ENCODE measurements at regions not wholly inside any gene's neighbourhood (a gene's known extent, or its start where the extent isn't known, plus 50 kb on each side); places are given as distances from the start of the nearest gene placed in this dataset.

GRCh38 chr7:68911754-68912153 lies 686.5 kb upstream of the AUTS2 start:
- no peak overlapping the region for H3K4me3 Mint-ChIP-seq
- ChIA-PET CTCF (ENCODE audit: partially characterized antibody) (no interaction called here), POLR2A (ENCODE audit: partially characterized antibody) (no interaction called here)
- Histone ChIP-seq H3K27ac (ENCODE audit: low read depth, low read length) (no peak overlapping the region), H3K27me3 (ENCODE audit: insufficient read depth, low read length) (no peaks in the 10 kb centered on the region), H3K9me3 (ENCODE audit: control insufficient read depth in 1 of 2, low read length in 2 of 2) (no peaks in the 10 kb centered on the region), H3K36me3 (ENCODE audit: insufficient read depth, low read length) (no peaks in the 10 kb centered on the region), H3K4me3 (ENCODE audit: low read length in 2 of 2) (no peak overlapping the region), H3K4me1 (ENCODE audit: insufficient read depth, low read length) (no peaks in the 10 kb centered on the region)
- H3K4me1 Mint-ChIP-seq = no peaks in the 10 kb centered on the region
- no peak overlapping the region for H3K27ac Mint-ChIP-seq
- H3K36me3 Mint-ChIP-seq = no peaks in the 10 kb centered on the region
- DNase-seq = no peak
- intact Hi-C loops (cut with micrococcal nuclease) = no loop called here
- H3K27me3 Mint-ChIP-seq = no peaks in the 10 kb centered on the region
- H3K9me3 Mint-ChIP-seq = peaks cover 3 to 29% (median 14%) of the 10 kb centered on the region in 8 donors

DNA sequence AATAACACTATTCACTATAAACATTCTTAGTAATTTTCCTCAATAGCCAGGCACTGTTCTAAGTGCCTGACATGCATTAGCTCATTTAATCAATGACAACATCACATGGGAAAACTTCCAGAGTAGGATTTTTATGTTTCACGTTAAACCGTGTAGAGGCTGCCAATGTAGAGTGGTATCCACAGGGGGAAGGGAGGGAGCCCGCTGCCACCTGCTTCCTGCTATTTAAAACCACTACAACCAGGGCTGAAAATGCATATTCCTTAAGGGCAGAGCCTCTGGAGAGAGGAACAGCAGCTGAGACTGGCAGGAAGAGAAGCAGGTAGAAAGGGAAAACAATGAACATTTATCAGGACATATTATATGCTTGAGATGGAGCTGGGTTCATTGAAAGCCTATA lies 684.3 kb upstream of the AUTS2 start:
- Histone ChIP-seq H3K4me1 (ENCODE audit: insufficient read depth, low read length) (no peaks in the 10 kb centered on the region), H3K4me3 (ENCODE audit: low read length in 2 of 2) (no peak overlapping the region), H3K9me3 (ENCODE audit: control insufficient read depth in 1 of 2, low read length in 2 of 2) (no peaks in the 10 kb centered on the region), H3K27me3 (ENCODE audit: insufficient read depth, low read length) (no peaks in the 10 kb centered on the region), H3K36me3 (ENCODE audit: insufficient read depth, low read length) (no peaks in the 10 kb centered on the region), H3K27ac (ENCODE audit: low read depth, low read length) (no peak overlapping the region)
- DNase-seq = no peak
- intact Hi-C loops (cut with micrococcal nuclease) = no loop called here
- H3K4me1 Mint-ChIP-seq = no peaks in the 10 kb centered on the region
- CTCF ChIA-PET (ENCODE audit: partially characterized antibody) = no interaction called here
- POLR2A ChIA-PET (ENCODE audit: partially characterized antibody) = no interaction called here
- no peaks in the 10 kb centered on the region for H3K27me3 Mint-ChIP-seq
- H3K36me3 Mint-ChIP-seq = no peaks in the 10 kb centered on the region
- no peak overlapping the region for H3K4me3 Mint-ChIP-seq
- H3K9me3 Mint-ChIP-seq = peaks cover 3 to 33% (median 13%) of the 10 kb centered on the region in 8 donors
- no peak overlapping the region for H3K27ac Mint-ChIP-seq

DNA sequence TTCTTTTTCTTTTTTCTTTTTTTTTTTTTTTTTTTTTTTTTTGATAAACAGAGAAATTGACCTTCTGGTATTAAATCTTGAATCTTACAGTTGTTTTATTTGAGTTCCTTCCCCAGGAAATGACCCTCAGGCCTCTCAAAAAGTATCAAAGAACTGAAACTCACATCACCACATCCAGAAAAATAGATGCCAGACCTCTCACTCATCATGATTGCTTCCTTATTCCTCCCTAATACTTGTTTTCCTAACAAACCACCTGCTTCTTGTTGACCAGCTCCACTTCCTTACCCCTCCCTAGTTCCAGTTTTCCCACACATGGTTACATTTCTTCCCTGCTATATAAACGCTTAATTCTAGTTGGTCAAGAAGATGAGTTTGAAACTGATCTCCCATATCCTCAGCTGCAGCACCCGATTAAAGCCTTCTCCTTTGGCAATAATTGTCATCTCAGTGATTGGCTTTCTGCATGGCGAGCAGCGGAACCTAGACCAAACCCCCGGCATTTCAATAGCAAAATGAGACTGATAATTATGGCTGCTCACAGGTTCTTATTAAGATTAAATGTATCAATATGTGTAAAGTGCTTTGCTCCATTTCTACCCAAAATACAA lies 681.1 kb upstream of the AUTS2 start:
- H3K27me3 Mint-ChIP-seq = no peaks in the 10 kb centered on the region
- no peak for DNase-seq
- no peaks in the 10 kb centered on the region for H3K36me3 Mint-ChIP-seq
- POLR2A ChIA-PET (ENCODE audit: partially characterized antibody) = no interaction called here
- Histone ChIP-seq H3K36me3 (ENCODE audit: insufficient read depth, low read length) (no peaks in the 10 kb centered on the region), H3K4me1 (ENCODE audit: insufficient read depth, low read length) (no peaks in the 10 kb centered on the region), H3K4me3 (ENCODE audit: low read length in 2 of 2) (no peak overlapping the region), H3K9me3 (ENCODE audit: control insufficient read depth in 1 of 2, low read length in 2 of 2) (no peaks in the 10 kb centered on the region), H3K27me3 (ENCODE audit: insufficient read depth, low read length) (no peaks in the 10 kb centered on the region), H3K27ac (ENCODE audit: low read depth, low read length) (no peak overlapping the region)
- peaks cover 3 to 41% (median 18%) of the 10 kb centered on the region in 8 donors for H3K9me3 Mint-ChIP-seq
- intact Hi-C loops (cut with micrococcal nuclease) = no loop called here
- no peak overlapping the region for H3K27ac Mint-ChIP-seq
- H3K4me3 Mint-ChIP-seq = no peak overlapping the region
- CTCF ChIA-PET (ENCODE audit: partially characterized antibody) = no interaction called here
- H3K4me1 Mint-ChIP-seq = no peaks in the 10 kb centered on the region

- no peaks in the 10 kb centered on the region for H3K4me1 ChIP-seq (ENCODE audit: insufficient read depth, low read length)
- H3K4me3 ChIP-seq (ENCODE audit: low read length in 2 of 2) = no peak overlapping the region
- no peaks in the 10 kb centered on the region for H3K27me3 ChIP-seq (ENCODE audit: insufficient read depth, low read length)
- CTCF ChIA-PET (ENCODE audit: partially characterized antibody) = no interaction called here
- intact Hi-C loops (cut with micrococcal nuclease) = no loop called here
- Mint-ChIP-seq H3K27ac (no peak overlapping the region), H3K9me3 (peaks cover 7 to 41% (median 19%) of the 10 kb centered on the region in 8 donors), H3K27me3 (no peaks in the 10 kb centered on the region), H3K36me3 (peaks cover 0 to 2% of the 10 kb centered on the region in 2 donors), H3K4me1 (no peaks in the 10 kb centered on the region), H3K4me3 (no peak overlapping the region)
- H3K27ac ChIP-seq (ENCODE audit: low read depth, low read length) = no peak overlapping the region
- H3K9me3 ChIP-seq (ENCODE audit: control insufficient read depth in 1 of 2, low read length in 2 of 2) = peaks cover 0 to 3% of the 10 kb centered on the region in 2 donors
- no peaks in the 10 kb centered on the region for H3K36me3 ChIP-seq (ENCODE audit: insufficient read depth, low read length)
- POLR2A ChIA-PET (ENCODE audit: partially characterized antibody) = no interaction called here
- DNase-seq = no peak
Observed at GRCh38 chr7:68918621-68919020, 679.7 kb upstream of the AUTS2 start.

GRCh38 chr7:68922850-68923249 lies 675.4 kb upstream of the AUTS2 start:
- Histone ChIP-seq H3K36me3 (ENCODE audit: insufficient read depth, low read length) (no peaks in the 10 kb centered on the region), H3K4me1 (ENCODE audit: insufficient read depth, low read length) (no peaks in the 10 kb centered on the region), H3K9me3 (ENCODE audit: control insufficient read depth in 1 of 2, low read length in 2 of 2) (peaks cover 0 to 3% of the 10 kb centered on the region in 2 donors), H3K4me3 (ENCODE audit: low read length in 2 of 2) (no peak overlapping the region), H3K27me3 (ENCODE audit: insufficient read depth, low read length) (no peaks in the 10 kb centered on the region), H3K27ac (ENCODE audit: low read depth, low read length) (no peak overlapping the region)
- Mint-ChIP-seq H3K4me3 (no peak overlapping the region), H3K36me3 (peaks cover 0 to 2% of the 10 kb centered on the region in 2 donors), H3K4me1 (no peaks in the 10 kb centered on the region), H3K9me3 (peaks cover 7 to 34% (median 24%) of the 10 kb centered on the region in 8 donors), H3K27me3 (no peaks in the 10 kb centered on the region), H3K27ac (no peak overlapping the region)
- DNase-seq = no peak
- ChIA-PET CTCF (ENCODE audit: partially characterized antibody) (no interaction called here), POLR2A (ENCODE audit: partially characterized antibody) (no interaction called here)
- intact Hi-C loops (cut with micrococcal nuclease) = no loop called here

GRCh38 chr7:68925241-68925640 lies 673.0 kb upstream of the AUTS2 start:
- no peak overlapping the region for H3K27ac ChIP-seq (ENCODE audit: low read depth, low read length)
- H3K27me3 ChIP-seq (ENCODE audit: insufficient read depth, low read length) = no peaks in the 10 kb centered on the region
- DNase-seq = no peak
- peaks cover 0 to 3% of the 10 kb centered on the region in 2 donors for H3K9me3 ChIP-seq (ENCODE audit: control insufficient read depth in 1 of 2, low read length in 2 of 2)
- Mint-ChIP-seq H3K27ac (no peak overlapping the region), H3K4me3 (no peak overlapping the region), H3K4me1 (no peaks in the 10 kb centered on the region), H3K36me3 (peaks cover 0 to 2% of the 10 kb centered on the region in 2 donors), H3K27me3 (no peaks in the 10 kb centered on the region), H3K9me3 (peaks cover 8 to 34% (median 20%) of the 10 kb centered on the region in 8 donors)
- intact Hi-C loops (cut with micrococcal nuclease) = no loop called here
- H3K36me3 ChIP-seq (ENCODE audit: insufficient read depth, low read length) = no peaks in the 10 kb centered on the region
- no peaks in the 10 kb centered on the region for H3K4me1 ChIP-seq (ENCODE audit: insufficient read depth, low read length)
- H3K4me3 ChIP-seq (ENCODE audit: low read length in 2 of 2) = no peak overlapping the region
- POLR2A ChIA-PET (ENCODE audit: partially characterized antibody) = no interaction called here
- CTCF ChIA-PET (ENCODE audit: partially characterized antibody) = no interaction called here

DNA sequence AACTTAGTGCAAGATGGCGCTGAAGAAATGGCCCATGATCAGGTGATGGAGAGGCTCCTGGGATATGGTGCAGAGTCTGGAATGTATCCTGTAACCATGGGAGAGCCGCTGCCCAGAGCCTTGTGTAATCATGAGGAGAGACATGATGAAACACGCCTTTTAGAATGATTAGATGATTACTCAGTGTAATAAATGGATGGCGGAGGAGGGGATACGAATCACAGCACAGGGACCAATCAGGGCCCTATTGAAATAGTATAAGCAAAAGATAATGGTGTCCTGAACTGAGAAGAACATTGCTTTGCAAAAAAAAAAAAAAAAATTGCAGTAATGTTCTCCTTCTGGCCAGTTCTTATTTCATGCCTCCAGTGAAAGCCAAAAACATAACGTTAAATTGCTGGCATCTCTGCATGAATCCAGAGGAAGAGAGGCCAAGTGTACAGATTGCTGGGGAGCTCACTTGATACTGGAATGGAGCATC lies 668.5 kb upstream of the AUTS2 start:
- no peak overlapping the region for H3K4me3 ChIP-seq (ENCODE audit: low read length in 2 of 2)
- CTCF ChIA-PET (ENCODE audit: partially characterized antibody) = no interaction called here
- H3K36me3 Mint-ChIP-seq = peaks cover 0 to 3% of the 10 kb centered on the region in 2 donors
- H3K27ac Mint-ChIP-seq = no peak overlapping the region
- no peak for DNase-seq
- no peaks in the 10 kb centered on the region for H3K4me1 ChIP-seq (ENCODE audit: insufficient read depth, low read length)
- peaks cover 9 to 40% (median 16%) of the 10 kb centered on the region in 8 donors for H3K9me3 Mint-ChIP-seq
- H3K36me3 ChIP-seq (ENCODE audit: insufficient read depth, low read length) = no peaks in the 10 kb centered on the region
- POLR2A ChIA-PET (ENCODE audit: partially characterized antibody) = no interaction called here
- no peaks in the 10 kb centered on the region for H3K27me3 Mint-ChIP-seq
- no peaks in the 10 kb centered on the region for H3K9me3 ChIP-seq (ENCODE audit: control insufficient read depth in 1 of 2, low read length in 2 of 2)
- H3K4me3 Mint-ChIP-seq = no peak overlapping the region
- H3K4me1 Mint-ChIP-seq = no peaks in the 10 kb centered on the region
- intact Hi-C loops (cut with micrococcal nuclease) = no loop called here
- H3K27ac ChIP-seq (ENCODE audit: low read depth, low read length) = no peak overlapping the region
- H3K27me3 ChIP-seq (ENCODE audit: insufficient read depth, low read length) = no peaks in the 10 kb centered on the region
